PC-9 (cell line): ENCODE measurements at regions not wholly inside any gene's neighbourhood (a gene's known extent, or its start where the extent isn't known, plus 50 kb on each side); places are given as distances from the start of the nearest gene placed in this dataset.
A peak's percentile ranks its signal among the peaks of the same experiment; 100 is the strongest.

Experiments
- BruUV-seq: library from RNA; stranded (reverse); fragments of 400-500 nt; replicated peaks from 2 replicates; lab custom pipeline; 2021; lab: Mats Ljungman, UMichigan
- CTCF ChIA-PET: fragments of 300-600 bp; sonication (Branson Sonifier 250); formaldehyde crosslinking; loops from one replicate; lab custom pipeline; 2022; ENCODE audit warnings: antibody characterized with exemption; lab: Charles Lee
- POLR2A ChIA-PET: fragments of 300-600 bp; sonication (Branson Sonifier 250); formaldehyde crosslinking; loops from one replicate; lab custom pipeline; 2022; ENCODE audit warnings: antibody characterized with exemption; ENCODE audit not compliant: unreplicated experiment; lab: Charles Lee
- DNase-seq, 2 experiments: peaks; one replicate each; pipeline versions ENCODE4 v3.0.0 to v3.0.0-alpha.2; 2015 to 2022; ENCODE audit warnings: mixed read lengths in 1 of 2
- H2AFZ ChIP-seq: fragments of 200-600 bp; sonication (generic); 2 replicates; pipeline ENCODE4 v1.8.1; 2017; ENCODE audit warnings: antibody characterized with exemption
- H3F3A ChIP-seq: fragments of 200-600 bp; sonication (generic); 2 replicates; pipeline ENCODE4 v1.8.1; 2017; ENCODE audit warnings: antibody characterized with exemption, mild to moderate bottlenecking, low read depth; ENCODE audit not compliant: insufficient read depth
- H3K27ac ChIP-seq: fragments of 200-600 bp; sonication (generic); 2 replicates; pipeline ENCODE4 v1.6.1; 2016; ENCODE audit warnings: mixed run types
- H3K27me3 ChIP-seq: fragments of 200-600 bp; sonication (generic); 2 replicates; pipeline ENCODE4 v1.6.1; 2016; ENCODE audit warnings: low read depth, mixed run types; ENCODE audit not compliant: insufficient read depth
- H3K36me3 ChIP-seq: fragments of 200-600 bp; sonication (generic); 2 replicates; pipeline ENCODE4 v1.6.1; 2016; ENCODE audit warnings: low read depth, mixed run types
- H3K4me1 ChIP-seq: fragments of 200-600 bp; sonication (generic); replicated peaks from 2 replicates; pipeline ENCODE4 v1.6.1; 2016; ENCODE audit warnings: mixed run types; ENCODE audit not compliant: insufficient read depth
- H3K4me2 ChIP-seq: fragments of 200-600 bp; sonication (generic); 2 replicates; pipeline ENCODE4 v1.6.1; 2017; ENCODE audit warnings: mixed run types
- H3K4me3 ChIP-seq: fragments of 200-600 bp; sonication (generic); 2 replicates; pipeline ENCODE4 v1.6.1; 2016; ENCODE audit warnings: mixed run types
- H3K79me2 ChIP-seq: fragments of 200-600 bp; sonication (generic); 2 replicates; pipeline ENCODE4 v1.6.1; 2017; ENCODE audit warnings: low read depth, mixed run types
- H3K9me2 ChIP-seq: fragments of 200-600 bp; sonication (generic); 2 replicates; pipeline ENCODE4 v1.8.1; 2017; ENCODE audit warnings: mild to moderate bottlenecking; ENCODE audit not compliant: insufficient read depth
- H3K9me3 ChIP-seq: fragments of 200-600 bp; sonication (generic); 2 replicates; pipeline ENCODE4 v1.8.1; 2016; ENCODE audit warnings: low read depth; ENCODE audit not compliant: insufficient read depth
- H4K20me1 ChIP-seq: fragments of 200-600 bp; sonication (generic); 2 replicates; pipeline ENCODE4 v1.8.1; 2017; ENCODE audit not compliant: insufficient read depth
- CTCF ChIP-seq: fragments of 200-600 bp; sonication (generic); conservative IDR thresholded peaks from 2 replicates; pipeline ENCODE4 v1.6.1; 2017; ENCODE audit warnings: mixed run types, antibody characterized with exemption, mild to moderate bottlenecking, moderate library complexity
- EZH2 ChIP-seq: fragments of 200-600 bp; sonication (generic); IDR thresholded peaks from 2 replicates; pipeline ENCODE4 v1.8.0; 2017; ENCODE audit warnings: antibody characterized with exemption, low read depth
- intact Hi-C: fragments of 100-400 bp; cut with micrococcal nuclease; formaldehyde crosslinking; loops from one replicate; pipeline ENCODE4 v1.10.0; 2022; ENCODE audit not compliant: unreplicated experiment

GRCh38 chr16:49003992-49004391, 277.6 kb downstream of the CBLN1 start:
- Histone ChIP-seq H3K9me2 (no peaks in the 10 kb centered on the region), H3K4me2 (no peak overlapping the region), H3K4me1 (no peaks in the 10 kb centered on the region), H3K9me3 (no peaks in the 10 kb centered on the region), H3K27ac (no peak overlapping the region), H2AFZ (no peak overlapping the region), H3K36me3 (no peaks in the 10 kb centered on the region), H3F3A (no peaks in the 10 kb centered on the region), H3K27me3 (no peaks in the 10 kb centered on the region), H3K4me3 (no peak overlapping the region), H4K20me1 (no peaks in the 10 kb centered on the region), H3K79me2 (no peaks in the 10 kb centered on the region)
- BruUV-seq = no TSS peak
- intact Hi-C loops = no loop called here
- no peak for DNase-seq
- ChIA-PET CTCF (no interaction called here), POLR2A (no interaction called here)
- TF ChIP-seq CTCF = no peak

GRCh38 chr16:49003022-49003421, 278.6 kb downstream of the CBLN1 start:
- no peaks in the 10 kb centered on the region for H3F3A ChIP-seq
- ChIA-PET POLR2A (no interaction called here), CTCF (no interaction called here)
- no peak overlapping the region for H2AFZ ChIP-seq
- no peak overlapping the region for H3K4me3 ChIP-seq
- no TSS peak for BruUV-seq
- no peaks in the 10 kb centered on the region for H3K27me3 ChIP-seq
- H3K36me3 ChIP-seq = no peaks in the 10 kb centered on the region
- H3K9me2 ChIP-seq = no peaks in the 10 kb centered on the region
- H3K79me2 ChIP-seq = no peaks in the 10 kb centered on the region
- no peak overlapping the region for H3K4me2 ChIP-seq
- intact Hi-C loops = no loop called here
- H3K9me3 ChIP-seq = no peaks in the 10 kb centered on the region
- no peaks in the 10 kb centered on the region for H4K20me1 ChIP-seq
- no peak for DNase-seq
- no peak for TF ChIP-seq EZH2
- TF ChIP-seq CTCF = no peak
- no peak overlapping the region for H3K27ac ChIP-seq
- H3K4me1 ChIP-seq = no peaks in the 10 kb centered on the region

- Histone ChIP-seq H2AFZ (no peak overlapping the region), H3K9me2 (no peaks in the 10 kb centered on the region), H3F3A (no peaks in the 10 kb centered on the region), H4K20me1 (no peaks in the 10 kb centered on the region), H3K79me2 (no peaks in the 10 kb centered on the region), H3K4me1 (no peaks in the 10 kb centered on the region), H3K4me3 (no peak overlapping the region), H3K36me3 (no peaks in the 10 kb centered on the region), H3K27me3 (peaks cover 13% of the 10 kb centered on the region), H3K4me2 (no peak overlapping the region), H3K27ac (no peak overlapping the region), H3K9me3 (no peaks in the 10 kb centered on the region)
- ChIA-PET POLR2A (no interaction called here), CTCF (no interaction called here)
- no peak for DNase-seq
- intact Hi-C loops = no loop called here
- BruUV-seq = no TSS peak
- peak; percentile 80 for TF ChIP-seq CTCF
- TF ChIP-seq EZH2 = no peak
Measured at GRCh38 chr16:49000594-49000993, 281.0 kb downstream of the CBLN1 start.
